Endothelial cell of umbilical vein (primary cell): ENCODE measurements at regions not wholly inside any gene's neighbourhood (a gene's known extent, or its start where the extent isn't known, plus 50 kb on each side); places are given as distances from the start of the nearest gene placed in this dataset.
"Not testable (repeated sequence)": the region's sequence is repeated elsewhere in the genome, so short reads cannot be mapped to it uniquely, and the experiment has no call there.

Experiments used
- POLR2A ChIP-seq: IDR thresholded peaks from 2 replicates; pipeline ENCODE4 v1.6.1; 2012; ENCODE audit warnings: low read depth, mild to moderate bottlenecking, control low read depth, low read length
- POLR2AphosphoS5 ChIP-seq: IDR thresholded peaks from 2 replicates; pipeline ENCODE4 v1.6.1; 2012; ENCODE audit warnings: low read depth, mild to moderate bottlenecking, control low read depth, low read length, moderate library complexity; ENCODE audit not compliant: insufficient read depth
- TF ChIP-seq, protein P1 (sequence below), 2 donors: IDR thresholded peaks; 1 replicate in 1 of 2; 2 replicates in 1 of 2; pipeline ENCODE4 v1.5.1; 2011; ENCODE audit warnings: low read length in 2 of 2, mild to moderate bottlenecking in 2 of 2, moderate library complexity in 2 of 2, control low read depth in 1 of 2, inconsistent platforms in 1 of 2, low read depth in 1 of 2; ENCODE audit not compliant: insufficient read depth in 1 of 2; ENCODE audit errors: extremely low read depth in 1 of 2
- TF ChIP-seq, protein P2 (sequence below): IDR thresholded peaks from 2 replicates; pipeline ENCODE4 v1.6.1; 2011; ENCODE audit not compliant: insufficient read depth, insufficient read length

DNA sequence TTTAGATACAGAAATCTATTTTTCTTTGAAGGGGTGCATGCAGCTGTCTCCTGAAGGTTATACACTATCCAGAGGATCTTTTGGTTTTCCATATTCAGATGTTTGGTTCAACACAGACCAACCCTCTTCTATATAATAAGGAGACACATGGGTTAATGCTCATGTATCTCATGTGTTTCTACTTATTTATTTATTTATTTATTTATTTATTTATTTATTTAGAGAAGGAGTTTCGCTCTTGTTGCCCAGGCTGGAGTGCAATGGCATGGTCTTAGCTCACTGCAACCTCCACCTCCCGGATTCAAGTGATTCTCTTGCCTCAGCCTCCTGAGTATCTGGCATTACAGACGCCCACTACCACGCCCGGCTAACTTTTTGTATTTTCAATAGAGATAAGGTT lies 263.2 kb upstream of the MBL2 start:
- TF ChIP-seq, protein P1, sequence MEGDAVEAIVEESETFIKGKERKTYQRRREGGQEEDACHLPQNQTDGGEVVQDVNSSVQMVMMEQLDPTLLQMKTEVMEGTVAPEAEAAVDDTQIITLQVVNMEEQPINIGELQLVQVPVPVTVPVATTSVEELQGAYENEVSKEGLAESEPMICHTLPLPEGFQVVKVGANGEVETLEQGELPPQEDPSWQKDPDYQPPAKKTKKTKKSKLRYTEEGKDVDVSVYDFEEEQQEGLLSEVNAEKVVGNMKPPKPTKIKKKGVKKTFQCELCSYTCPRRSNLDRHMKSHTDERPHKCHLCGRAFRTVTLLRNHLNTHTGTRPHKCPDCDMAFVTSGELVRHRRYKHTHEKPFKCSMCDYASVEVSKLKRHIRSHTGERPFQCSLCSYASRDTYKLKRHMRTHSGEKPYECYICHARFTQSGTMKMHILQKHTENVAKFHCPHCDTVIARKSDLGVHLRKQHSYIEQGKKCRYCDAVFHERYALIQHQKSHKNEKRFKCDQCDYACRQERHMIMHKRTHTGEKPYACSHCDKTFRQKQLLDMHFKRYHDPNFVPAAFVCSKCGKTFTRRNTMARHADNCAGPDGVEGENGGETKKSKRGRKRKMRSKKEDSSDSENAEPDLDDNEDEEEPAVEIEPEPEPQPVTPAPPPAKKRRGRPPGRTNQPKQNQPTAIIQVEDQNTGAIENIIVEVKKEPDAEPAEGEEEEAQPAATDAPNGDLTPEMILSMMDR (IDR thresholded peaks at IDR 0.05; ENCODE audit: extremely low read depth in 1 of 2, insufficient read depth in 1 of 2, low read depth in 1 of 2, low read length in 2 of 2) = not testable (repeated sequence)
- TF ChIP-seq, protein P2, sequence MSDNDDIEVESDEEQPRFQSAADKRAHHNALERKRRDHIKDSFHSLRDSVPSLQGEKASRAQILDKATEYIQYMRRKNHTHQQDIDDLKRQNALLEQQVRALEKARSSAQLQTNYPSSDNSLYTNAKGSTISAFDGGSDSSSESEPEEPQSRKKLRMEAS = not testable (repeated sequence)
- not testable (repeated sequence) for TF ChIP-seq POLR2AphosphoS5, POLR2A
